ENCODE measurements at regions not wholly inside any gene's neighbourhood (a gene's known extent, or its start where the extent isn't known, plus 50 kb on each side); places are given as distances from the start of the nearest gene placed in this dataset.

GRCh38 chr9:699396-699795 lies 142.1 kb upstream of the DMRT1 start:
- no peak for DNase-seq
- no peaks in the 10 kb centered on the region for H3K27me3 ChIP-seq (ENCODE audit: low read depth)
- no peak overlapping the region for H3K27ac ChIP-seq
- TF ChIP-seq CTCF (IDR thresholded peaks at IDR 0.05) = no peak
- no peak for ATAC-seq
- H3K4me1 ChIP-seq = peaks cover 31% of the 10 kb centered on the region
- intact Hi-C loops (cut with DNase I) = no loop called here
- H3K4me3 ChIP-seq = no peak overlapping the region
- no peaks in the 10 kb centered on the region for H3K9me3 ChIP-seq
- H3K36me3 ChIP-seq = no peaks in the 10 kb centered on the region

GRCh38 chr9:700365-701282 lies 140.9 kb upstream of the DMRT1 start:
- Histone ChIP-seq H3K27me3 (ENCODE audit: low read depth) (no peaks in the 10 kb centered on the region), H3K9me3 (no peaks in the 10 kb centered on the region), H3K27ac (no peak overlapping the region), H3K4me1 (peaks cover 19% of the 10 kb centered on the region), H3K4me3 (no peak overlapping the region), H3K36me3 (no peaks in the 10 kb centered on the region)
- ATAC-seq (no peak), DNase-seq (no peak)
- TF ChIP-seq CTCF (IDR thresholded peaks at IDR 0.05) = no peak
- intact Hi-C loops (cut with DNase I) = no loop called here

- no peak for ATAC-seq
- intact Hi-C loops (cut with DNase I) = no loop called here
Measured at GRCh38 chr9:703392-703791, 138.1 kb upstream of the DMRT1 start.

GRCh38 chr9:706073-706472 lies 135.4 kb upstream of the DMRT1 start:
- H3K27me3 ChIP-seq (ENCODE audit: low read depth) = no peaks in the 10 kb centered on the region
- peaks cover 35% of the 10 kb centered on the region for H3K4me1 ChIP-seq
- H3K36me3 ChIP-seq = peaks cover 5% of the 10 kb centered on the region
- intact Hi-C loops (cut with DNase I) = no loop called here
- ATAC-seq = no peak
- TF ChIP-seq CTCF (IDR thresholded peaks at IDR 0.05) = no peak
- H3K9me3 ChIP-seq = no peaks in the 10 kb centered on the region
- no peak overlapping the region for H3K27ac ChIP-seq
- DNase-seq = no peak
- H3K4me3 ChIP-seq = peak overlapping the region; percentile 61

More at GRCh38 chr9:703392-703791, 138.1 kb upstream of the DMRT1 start:
- no peaks in the 10 kb centered on the region for H3K9me3 ChIP-seq
- no peak for DNase-seq
- no peaks in the 10 kb centered on the region for H3K36me3 ChIP-seq
- H3K4me3 ChIP-seq = no peak overlapping the region
- no peak for TF ChIP-seq CTCF (IDR thresholded peaks at IDR 0.05)
- H3K4me1 ChIP-seq = peaks cover 26% of the 10 kb centered on the region
- H3K27ac ChIP-seq = no peak overlapping the region
- H3K27me3 ChIP-seq (ENCODE audit: low read depth) = no peaks in the 10 kb centered on the region

DNA sequence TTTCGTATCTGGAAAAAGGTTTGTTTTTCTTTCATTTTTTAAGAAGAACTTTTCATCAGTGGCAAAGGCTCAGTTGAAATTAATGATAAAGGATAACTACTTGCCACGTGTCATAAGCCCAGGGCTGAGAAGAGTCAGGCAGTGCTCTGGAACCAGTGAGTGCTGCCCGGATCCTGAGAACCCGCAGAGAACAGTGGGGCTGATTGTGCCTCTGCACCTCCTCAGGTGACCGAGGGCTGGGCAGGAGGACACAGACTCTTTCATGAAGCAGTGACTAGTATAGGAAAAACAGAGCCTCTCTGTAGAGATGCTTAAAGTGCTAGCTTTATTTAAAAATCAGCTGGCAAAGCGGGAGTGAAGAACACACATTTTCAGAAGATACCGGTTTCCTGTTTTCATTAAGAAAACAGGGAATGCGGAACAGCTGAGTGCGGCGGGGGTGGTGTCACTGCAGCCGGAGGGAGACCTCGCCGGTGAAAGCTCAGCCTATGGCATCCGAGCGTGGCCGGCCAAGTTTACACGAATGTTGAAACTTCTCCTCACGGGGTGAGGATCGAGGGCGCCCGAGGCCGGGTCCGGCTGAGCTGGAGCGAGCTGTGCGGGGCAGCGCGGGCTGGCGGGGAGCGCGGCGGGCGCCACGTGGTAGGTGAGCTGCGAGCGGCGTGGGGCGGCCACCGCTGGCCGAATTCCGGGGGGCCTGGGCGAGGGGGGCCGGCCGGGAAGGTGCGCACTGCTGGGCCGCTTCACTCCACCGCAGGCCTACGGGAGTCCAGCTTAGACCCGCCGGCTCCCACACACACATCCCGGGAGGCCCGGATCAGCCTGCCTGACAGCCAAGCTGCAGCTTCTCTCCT lies 134.7 kb upstream of the DMRT1 start:
- intact Hi-C loops (cut with DNase I) = no loop called here
- H3K27ac ChIP-seq = peak overlapping the region; percentile 68
- H3K27me3 ChIP-seq (ENCODE audit: low read depth) = no peaks in the 10 kb centered on the region
- no peak for TF ChIP-seq CTCF (IDR thresholded peaks at IDR 0.05)
- DNase-seq = peak; percentile 80
- peaks cover 35% of the 10 kb centered on the region for H3K4me1 ChIP-seq
- H3K36me3 ChIP-seq = peaks cover 12% of the 10 kb centered on the region
- H3K9me3 ChIP-seq = no peaks in the 10 kb centered on the region
- ATAC-seq = peak; percentile 79 to 85
- peak overlapping the region; percentile 61 for H3K4me3 ChIP-seq

Measured in lower lobe of right lung (tissue), 2 donors.